Peyer's patch (tissue), 4 donors: ENCODE measurements at regions not wholly inside any gene's neighbourhood (a gene's known extent, or its start where the extent isn't known, plus 50 kb on each side); places are given as distances from the start of the nearest gene placed in this dataset.

Experiments used
- POLR2A ChIP-seq, 2 donors: fragments of 450-650 bp; IDR thresholded peaks; one replicate each; pipeline ENCODE4 v1.5.1; 2017; ENCODE audit warnings: antibody characterized with exemption in 2 of 2, mild to moderate bottlenecking in 2 of 2, moderate library complexity in 2 of 2
- TF ChIP-seq, protein P1 (sequence below), 6 experiments: fragments of 450-650 bp in 4 of 6; fragments of 200-600 bp in 2 of 6; sonication (generic) in 1 of 6; IDR thresholded peaks; one replicate each; pipeline ENCODE4 v1.5.1; 2017 to 2019; ENCODE audit warnings: antibody characterized with exemption in 6 of 6, mild to moderate bottlenecking in 3 of 6, moderate library complexity in 1 of 6

DNA sequence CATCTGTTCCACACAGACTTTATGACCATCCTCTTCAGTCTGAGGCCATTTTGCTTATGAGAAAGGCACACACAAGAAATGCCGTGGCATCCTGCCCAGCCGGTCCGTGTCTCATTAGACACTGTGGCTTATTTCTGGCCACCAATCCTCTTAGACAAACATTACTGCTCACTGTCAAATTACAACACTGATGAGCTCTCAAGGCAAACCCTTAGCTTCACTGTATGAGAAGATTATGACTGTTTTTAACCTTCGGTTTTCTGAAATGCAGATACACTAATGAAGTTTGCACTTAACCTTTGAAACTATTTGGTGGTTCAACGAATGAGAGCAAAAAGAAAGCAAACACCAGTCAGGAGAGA, 50.5 kb upstream of the DST start:
- TF ChIP-seq, protein P1, sequence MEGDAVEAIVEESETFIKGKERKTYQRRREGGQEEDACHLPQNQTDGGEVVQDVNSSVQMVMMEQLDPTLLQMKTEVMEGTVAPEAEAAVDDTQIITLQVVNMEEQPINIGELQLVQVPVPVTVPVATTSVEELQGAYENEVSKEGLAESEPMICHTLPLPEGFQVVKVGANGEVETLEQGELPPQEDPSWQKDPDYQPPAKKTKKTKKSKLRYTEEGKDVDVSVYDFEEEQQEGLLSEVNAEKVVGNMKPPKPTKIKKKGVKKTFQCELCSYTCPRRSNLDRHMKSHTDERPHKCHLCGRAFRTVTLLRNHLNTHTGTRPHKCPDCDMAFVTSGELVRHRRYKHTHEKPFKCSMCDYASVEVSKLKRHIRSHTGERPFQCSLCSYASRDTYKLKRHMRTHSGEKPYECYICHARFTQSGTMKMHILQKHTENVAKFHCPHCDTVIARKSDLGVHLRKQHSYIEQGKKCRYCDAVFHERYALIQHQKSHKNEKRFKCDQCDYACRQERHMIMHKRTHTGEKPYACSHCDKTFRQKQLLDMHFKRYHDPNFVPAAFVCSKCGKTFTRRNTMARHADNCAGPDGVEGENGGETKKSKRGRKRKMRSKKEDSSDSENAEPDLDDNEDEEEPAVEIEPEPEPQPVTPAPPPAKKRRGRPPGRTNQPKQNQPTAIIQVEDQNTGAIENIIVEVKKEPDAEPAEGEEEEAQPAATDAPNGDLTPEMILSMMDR (IDR thresholded peaks at IDR 0.05), result peak in 1 of 6 experiments; percentile 6
- peak; percentile 72 to 86 for TF ChIP-seq POLR2A (IDR thresholded peaks at IDR 0.05)
